Large intestine (tissue), 3 donors: ENCODE measurements at regions not wholly inside any gene's neighbourhood (a gene's known extent, or its start where the extent isn't known, plus 50 kb on each side); places are given as distances from the start of the nearest gene placed in this dataset.

Experiments used
- DNase-seq, 2 donors: peaks; one replicate each; pipeline versions ENCODE4 v3.0.0 to v3.0.0-alpha.2; 2013
- H3K27ac ChIP-seq: one replicate; pipeline ENCODE4 v1.5.1; 2013; ENCODE audit warnings: low read length
- H3K27me3 ChIP-seq: 2 replicates; pipeline ENCODE4 v1.6.1; 2013; ENCODE audit warnings: low read length; ENCODE audit not compliant: control insufficient read depth, insufficient read depth
- H3K36me3 ChIP-seq: 2 replicates; pipeline ENCODE4 v1.6.1; 2013; ENCODE audit warnings: low read length; ENCODE audit not compliant: control insufficient read depth, insufficient read depth
- H3K4me1 ChIP-seq: one replicate; pipeline ENCODE4 v1.6.1; 2013; ENCODE audit warnings: low read length; ENCODE audit not compliant: control insufficient read depth, insufficient read depth
- H3K4me3 ChIP-seq: one replicate; pipeline ENCODE4 v1.5.1; 2013; ENCODE audit warnings: low read length
- H3K9me3 ChIP-seq: one replicate; pipeline ENCODE4 v1.6.1; 2013; ENCODE audit warnings: mild to moderate bottlenecking, low read depth, low read length, moderate library complexity; ENCODE audit not compliant: control insufficient read depth
- WGBS: methylation state at CpG from one replicate; pipeline ENCODE4 v1.1.5; 2013; ENCODE audit warnings: low lambda C conversion rate; ENCODE audit not compliant: insufficient coverage; 5-methylcytosine and 5-hydroxymethylcytosine counted together

GRCh38 chr11:113529606-113530005, 54.4 kb upstream of the DRD2 start:
- no peaks in the 10 kb centered on the region for H3K36me3 ChIP-seq
- H3K4me1 ChIP-seq = peaks cover 16% of the 10 kb centered on the region
- no peak overlapping the region for H3K27ac ChIP-seq
- peaks cover 2% of the 10 kb centered on the region for H3K9me3 ChIP-seq
- no peaks in the 10 kb centered on the region for H3K27me3 ChIP-seq
- DNase-seq = no peak
- no CpG with 5 or more reads among the region's 1 CpG for WGBS
- H3K4me3 ChIP-seq = no peak overlapping the region

GRCh38 chr11:113528982-113529381, 53.8 kb upstream of the DRD2 start:
- Histone ChIP-seq H3K4me1 (peaks cover 16% of the 10 kb centered on the region), H3K27me3 (no peaks in the 10 kb centered on the region), H3K36me3 (no peaks in the 10 kb centered on the region), H3K27ac (no peak overlapping the region), H3K9me3 (peaks cover 3% of the 10 kb centered on the region), H3K4me3 (no peak overlapping the region)
- DNase-seq = no peak

GRCh38 chr11:113526521-113526920, 51.3 kb upstream of the DRD2 start:
- H3K36me3 ChIP-seq = no peaks in the 10 kb centered on the region
- no peak for DNase-seq
- WGBS = 80% methylated on average over 1 of the region's 1 CpG

More at GRCh38 chr11:113526521-113526920, 51.3 kb upstream of the DRD2 start:
- Histone ChIP-seq H3K4me3 (no peak overlapping the region), H3K4me1 (peaks cover 7% of the 10 kb centered on the region), H3K27me3 (no peaks in the 10 kb centered on the region), H3K27ac (no peak overlapping the region), H3K9me3 (peaks cover 10% of the 10 kb centered on the region)
